Neuronal stem cell (in vitro differentiated cells): ENCODE measurements at regions not wholly inside any gene's neighbourhood (a gene's known extent, or its start where the extent isn't known, plus 50 kb on each side); places are given as distances from the start of the nearest gene placed in this dataset.

ENCODE experiments used
- DNase-seq: peaks from one replicate; pipeline ENCODE4 v3.0.0-alpha.2; 2013; ENCODE audit warnings: low spot score
- H2AFZ ChIP-seq: one replicate; pipeline ENCODE4 v1.6.1; 2013; ENCODE audit warnings: mild to moderate bottlenecking, low read length, inconsistent platforms
- H2AK5ac ChIP-seq: 2 replicates; pipeline ENCODE4 v1.6.1; 2013; ENCODE audit warnings: low read depth, mild to moderate bottlenecking, inconsistent platforms, low read length, moderate library complexity, mixed read lengths
- H2BK120ac ChIP-seq: 2 replicates; pipeline ENCODE4 v1.6.1; 2013; ENCODE audit warnings: low read depth, mild to moderate bottlenecking, inconsistent platforms, low read length, moderate library complexity, mixed read lengths
- H2BK12ac ChIP-seq: one replicate; pipeline ENCODE4 v1.6.1; 2013; ENCODE audit warnings: low read length, inconsistent platforms
- H2BK15ac ChIP-seq: 2 replicates; pipeline ENCODE4 v1.6.1; 2013; ENCODE audit warnings: mild to moderate bottlenecking, low read length, inconsistent platforms, mixed read lengths
- H2BK5ac ChIP-seq: one replicate; pipeline ENCODE4 v1.6.1; 2013; ENCODE audit warnings: inconsistent platforms, mild to moderate bottlenecking, low read length, moderate library complexity
- H3K14ac ChIP-seq: one replicate; pipeline ENCODE4 v1.6.1; 2013; ENCODE audit warnings: low read length, inconsistent platforms
- H3K18ac ChIP-seq: 2 replicates; pipeline ENCODE4 v1.6.1; 2013; ENCODE audit warnings: low read length, inconsistent platforms
- H3K23ac ChIP-seq: 2 replicates; pipeline ENCODE4 v1.6.1; 2013; ENCODE audit warnings: low read depth, mild to moderate bottlenecking, mixed read lengths, low read length, inconsistent platforms; ENCODE audit not compliant: poor library complexity
- H3K27ac ChIP-seq: replicated peaks from 3 replicates; pipeline ENCODE4 v1.5.1; 2013; ENCODE audit warnings: low read length, inconsistent platforms
- H3K27me3 ChIP-seq, 3 experiments: 2 replicates each; pipeline ENCODE4 v1.6.1; 2013; ENCODE audit warnings: low read length in 3 of 3, mild to moderate bottlenecking in 2 of 3, inconsistent platforms in 1 of 3, low read depth in 1 of 3, mixed read lengths in 1 of 3, moderate library complexity in 1 of 3; ENCODE audit not compliant: control insufficient read depth in 3 of 3, insufficient read depth in 3 of 3
- H3K36me3 ChIP-seq, 2 donors: replicated peaks in 1 of 2; 2 replicates each; pipeline ENCODE4 v1.6.1; 2013; ENCODE audit warnings: low read length in 2 of 2; ENCODE audit not compliant: control insufficient read depth in 2 of 2, insufficient read depth in 2 of 2
- H3K4ac ChIP-seq: 2 replicates; pipeline ENCODE4 v1.6.1; 2013; ENCODE audit warnings: inconsistent platforms, mild to moderate bottlenecking, low read length, moderate library complexity
- H3K4me1 ChIP-seq, 2 donors: 1 replicate in 1 of 2; 2 replicates in 1 of 2; pipeline ENCODE4 v1.6.1; 2013; ENCODE audit warnings: low read length in 2 of 2, low read depth in 1 of 2; ENCODE audit not compliant: control insufficient read depth in 2 of 2, insufficient read depth in 1 of 2
- H3K4me2 ChIP-seq: one replicate; pipeline ENCODE4 v1.6.1; 2013; ENCODE audit warnings: mild to moderate bottlenecking, low read length, inconsistent platforms; ENCODE audit not compliant: insufficient read depth, poor library complexity, severe bottlenecking
- H3K4me3 ChIP-seq, 2 donors: 2 replicates each; pipeline ENCODE4 v1.5.1; 2013; ENCODE audit warnings: low read length in 2 of 2, mild to moderate bottlenecking in 2 of 2, inconsistent platforms in 1 of 2, moderate library complexity in 1 of 2
- H3K79me1 ChIP-seq: one replicate; pipeline ENCODE4 v1.6.1; 2013; ENCODE audit warnings: low read depth, mild to moderate bottlenecking, inconsistent platforms, low read length, moderate library complexity
- H3K9ac ChIP-seq: one replicate; pipeline ENCODE4 v1.6.1; 2013; ENCODE audit warnings: mild to moderate bottlenecking, low read depth, low read length, inconsistent platforms; ENCODE audit not compliant: poor library complexity
- H3K9me3 ChIP-seq, 2 donors: replicated peaks in 1 of 2; 2 replicates each; pipeline versions ENCODE3 to v1.6.1; 2013; ENCODE audit warnings: low read length in 2 of 2, mild to moderate bottlenecking in 2 of 2, inconsistent platforms in 1 of 2, low read depth in 1 of 2, mixed read lengths in 1 of 2, moderate library complexity in 1 of 2; ENCODE audit not compliant: control insufficient read depth in 2 of 2, insufficient read depth in 1 of 2
- H4K8ac ChIP-seq: one replicate; pipeline ENCODE4 v1.6.1; 2013; ENCODE audit warnings: low read depth, mild to moderate bottlenecking, inconsistent platforms, low read length, moderate library complexity
- H4K91ac ChIP-seq: one replicate; pipeline ENCODE4 v1.6.1; 2013; ENCODE audit warnings: low read length, low read depth, mild to moderate bottlenecking, inconsistent platforms; ENCODE audit not compliant: poor library complexity
- WGBS, 2 donors: extraction: QIAGEN DNeasy Blood & Tissue Kit; methylation state at CpG; one replicate each; pipeline ENCODE4 v1.1.7; 2013; ENCODE audit warnings: missing lambda C conversion rate in 2 of 2, mixed read lengths in 1 of 2; ENCODE audit not compliant: insufficient read length in 2 of 2, insufficient replicate concordance in 1 of 2; ENCODE audit errors: extremely low coverage in 2 of 2; 5-methylcytosine and 5-hydroxymethylcytosine counted together

DNA sequence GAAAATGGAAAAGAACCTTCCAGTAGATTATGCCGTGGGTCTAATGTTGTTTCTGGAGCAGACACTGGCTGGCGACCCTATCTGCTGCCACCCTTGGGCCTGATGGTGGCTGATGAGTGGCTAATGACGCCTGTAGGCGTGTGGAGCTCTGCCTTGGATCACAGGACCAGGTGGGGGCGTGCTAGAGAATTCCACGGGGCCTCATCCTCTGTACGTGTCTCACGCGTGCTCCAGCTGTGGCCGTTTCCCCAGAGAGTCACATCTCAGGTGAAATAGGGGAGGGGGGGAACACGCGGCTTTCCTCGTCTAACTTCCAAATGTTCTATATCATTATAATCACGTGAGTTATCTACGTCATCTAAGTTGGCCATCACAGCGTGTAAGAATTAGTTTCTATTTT is 160.9 kb upstream of the SMIM21 start:
- H3K14ac ChIP-seq: no peak overlapping the region
- no peak overlapping the region for H4K91ac ChIP-seq
- no peak overlapping the region for H2BK5ac ChIP-seq
- no peak overlapping the region for H2BK15ac ChIP-seq
- H2AK5ac ChIP-seq: no peak overlapping the region
- no CpG with 5 or more reads among the region's 16 CpGs for WGBS, 2 donors
- H3K36me3 ChIP-seq: no peaks in the 10 kb centered on the region
- peaks cover 0 to 6% of the 10 kb centered on the region in 2 donors for H3K9me3 ChIP-seq
- H2BK120ac ChIP-seq: no peak overlapping the region
- H4K8ac ChIP-seq: no peak overlapping the region
- H3K27ac ChIP-seq: no peak overlapping the region
- H3K4me2 ChIP-seq: no peak overlapping the region
- H3K4ac ChIP-seq: no peak overlapping the region
- no peak overlapping the region for H3K23ac ChIP-seq
- DNase-seq: no peak
- H3K79me1 ChIP-seq: no peaks in the 10 kb centered on the region
- no peaks in the 10 kb centered on the region for H3K27me3 ChIP-seq
- H2BK12ac ChIP-seq: no peak overlapping the region
- no peaks in the 10 kb centered on the region for H3K4me1 ChIP-seq
- no peak overlapping the region for H3K9ac ChIP-seq
- no peak overlapping the region for H2AFZ ChIP-seq
- no peak overlapping the region for H3K18ac ChIP-seq
- H3K4me3 ChIP-seq: no peak overlapping the region

DNA sequence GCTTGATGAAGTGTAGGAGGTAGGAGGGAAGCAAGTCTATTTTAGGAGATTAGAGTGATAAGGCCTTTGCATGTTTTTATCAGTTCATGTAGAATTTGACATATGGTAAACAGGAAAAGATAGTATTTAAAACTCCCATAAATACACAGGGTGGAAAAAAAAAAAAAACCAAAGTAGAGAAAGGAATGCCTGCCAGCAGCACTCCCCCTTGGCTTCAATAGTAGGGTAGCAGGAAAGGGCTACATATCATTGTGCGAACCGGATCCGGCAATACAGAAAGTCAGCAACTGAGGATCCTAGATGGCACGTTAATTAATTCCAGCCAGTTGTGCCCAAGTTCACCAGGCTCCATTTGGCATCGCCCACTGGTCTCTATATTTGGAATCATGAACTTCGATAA is 159.6 kb upstream of the SMIM21 start:
- H2BK5ac ChIP-seq: no peak overlapping the region
- H3K79me1 ChIP-seq: no peaks in the 10 kb centered on the region
- H3K4me1 ChIP-seq: no peaks in the 10 kb centered on the region
- H3K36me3 ChIP-seq: no peaks in the 10 kb centered on the region
- H3K23ac ChIP-seq: no peak overlapping the region
- no peak overlapping the region for H4K91ac ChIP-seq
- no peak overlapping the region for H2BK12ac ChIP-seq
- no peak for DNase-seq
- no peak overlapping the region for H2AFZ ChIP-seq
- no peak overlapping the region for H4K8ac ChIP-seq
- no peak overlapping the region for H3K14ac ChIP-seq
- H3K27me3 ChIP-seq: no peaks in the 10 kb centered on the region
- no peak overlapping the region for H2BK120ac ChIP-seq
- H3K18ac ChIP-seq: no peak overlapping the region
- peaks cover 0 to 5% of the 10 kb centered on the region in 2 donors for H3K9me3 ChIP-seq
- no peak overlapping the region for H3K27ac ChIP-seq
- H2AK5ac ChIP-seq: no peak overlapping the region
- no peak overlapping the region for H3K9ac ChIP-seq
- no CpG with 5 or more reads among the region's 6 CpGs for WGBS, 2 donors
- H3K4me2 ChIP-seq: no peak overlapping the region
- H3K4me3 ChIP-seq: no peak overlapping the region
- no peak overlapping the region for H2BK15ac ChIP-seq
- H3K4ac ChIP-seq: no peak overlapping the region

DNA sequence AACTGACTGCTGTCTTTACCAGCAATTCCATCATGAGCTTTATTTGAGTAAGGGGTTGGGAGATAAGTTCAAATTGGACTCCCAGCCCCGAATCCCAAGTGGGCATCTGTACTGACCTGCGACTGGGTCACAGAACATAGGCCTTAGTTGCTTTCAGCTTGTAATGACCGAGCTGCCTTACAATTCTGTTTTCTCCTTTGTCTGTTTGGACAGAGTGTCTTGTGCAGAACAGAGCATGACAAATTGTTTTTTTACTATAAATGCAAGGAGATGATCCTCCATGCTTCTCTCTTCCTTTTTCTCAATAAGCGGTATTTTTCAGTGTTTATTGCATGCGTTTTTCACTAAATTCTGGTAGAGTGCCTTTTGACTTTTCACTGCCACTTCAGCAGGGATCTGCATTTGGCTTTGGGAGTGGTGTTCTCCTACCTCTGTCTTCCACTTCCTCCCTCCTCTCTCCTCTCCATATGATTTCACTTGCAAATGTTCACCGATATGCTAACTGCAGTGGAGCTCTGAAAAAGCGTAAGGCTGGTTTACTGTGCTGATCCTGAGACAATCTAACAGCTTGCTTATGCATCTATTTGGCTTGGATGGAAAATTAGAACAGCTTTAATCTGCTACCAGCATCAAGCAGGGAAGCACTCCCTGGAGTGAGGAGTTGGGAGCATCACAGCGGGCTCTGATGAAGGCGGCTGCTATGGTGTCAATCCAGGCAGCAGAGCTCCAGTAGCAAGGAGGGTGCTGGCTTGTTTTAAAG is 158.8 kb upstream of the SMIM21 start:
- Histone ChIP-seq H3K4me3 (no peak overlapping the region), H3K23ac (no peak overlapping the region), H3K36me3 (no peaks in the 10 kb centered on the region), H3K4ac (no peak overlapping the region), H3K9ac (no peak overlapping the region), H3K18ac (no peak overlapping the region), H4K91ac (no peak overlapping the region), H4K8ac (no peak overlapping the region), H3K14ac (no peak overlapping the region), H2BK15ac (no peak overlapping the region), H3K9me3 (peaks cover 0 to 5% of the 10 kb centered on the region in 2 donors), H3K4me1 (peaks cover 0 to 1% of the 10 kb centered on the region in 2 donors), H3K27ac (no peak overlapping the region), H2BK5ac (no peak overlapping the region), H3K27me3 (no peaks in the 10 kb centered on the region), H2BK12ac (no peak overlapping the region), H3K4me2 (no peak overlapping the region), H3K79me1 (no peaks in the 10 kb centered on the region), H2AK5ac (no peak overlapping the region), H2BK120ac (no peak overlapping the region), H2AFZ (no peak overlapping the region)
- no CpG with 5 or more reads among the region's 9 CpGs for WGBS, 2 donors
- DNase-seq: no peak

DNA sequence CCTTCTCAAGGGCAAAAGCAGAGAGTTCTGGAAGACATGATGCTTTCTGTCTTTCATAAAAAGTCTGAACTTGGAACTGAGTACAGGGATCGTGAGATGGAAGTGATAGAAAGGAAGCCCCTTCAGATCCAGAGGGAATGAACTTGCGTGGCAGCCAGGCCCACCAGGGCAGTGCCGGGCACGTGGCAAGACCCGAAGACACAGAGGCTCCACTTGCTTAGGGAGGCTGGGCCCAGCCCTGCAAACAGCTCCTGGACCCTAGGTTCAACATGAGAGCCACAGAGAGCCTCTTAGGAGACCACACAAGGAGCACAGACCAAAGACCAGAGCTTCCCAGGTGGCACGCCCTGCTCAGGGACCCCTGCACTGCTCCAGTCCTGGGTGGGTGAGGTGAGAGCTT is 155.4 kb upstream of the SMIM21 start:
- DNase-seq: no peak
- no peak overlapping the region for H3K4me3 ChIP-seq
- H4K8ac ChIP-seq: no peak overlapping the region
- H3K9ac ChIP-seq: no peak overlapping the region
- H2BK5ac ChIP-seq: no peak overlapping the region
- H3K18ac ChIP-seq: peak overlapping the region; percentile 65
- H3K9me3 ChIP-seq: peaks cover 0 to 2% of the 10 kb centered on the region in 2 donors
- no peak overlapping the region for H4K91ac ChIP-seq
- no CpG with 5 or more reads among the region's 6 CpGs for WGBS, 2 donors
- no peak overlapping the region for H2AK5ac ChIP-seq
- no peaks in the 10 kb centered on the region for H3K79me1 ChIP-seq
- no peak overlapping the region for H2BK12ac ChIP-seq
- H3K27ac ChIP-seq: no peak overlapping the region
- no peak overlapping the region for H2BK15ac ChIP-seq
- H3K4me1 ChIP-seq: peaks cover 0 to 1% of the 10 kb centered on the region in 2 donors
- peak overlapping the region; percentile 2 for H3K23ac ChIP-seq
- no peak overlapping the region for H2BK120ac ChIP-seq
- H2AFZ ChIP-seq: no peak overlapping the region
- H3K4me2 ChIP-seq: no peak overlapping the region
- no peak overlapping the region for H3K4ac ChIP-seq
- H3K27me3 ChIP-seq: no peaks in the 10 kb centered on the region
- H3K14ac ChIP-seq: no peak overlapping the region
- H3K36me3 ChIP-seq: no peaks in the 10 kb centered on the region
